GM21447 (cell line): ENCODE measurements at regions not wholly inside any gene's neighbourhood (a gene's known extent, or its start where the extent isn't known, plus 50 kb on each side); places are given as distances from the start of the nearest gene placed in this dataset.
"Not testable (repeated sequence)": the region's sequence is repeated elsewhere in the genome, so short reads cannot be mapped to it uniquely, and the experiment has no call there.

ENCODE experiments used
- ATAC-seq: cut with Tn5 transposase; IDR thresholded peaks from one replicate; pipeline ENCODE4 v1.9.1; 2021; ENCODE audit not compliant: unreplicated experiment

DNA sequence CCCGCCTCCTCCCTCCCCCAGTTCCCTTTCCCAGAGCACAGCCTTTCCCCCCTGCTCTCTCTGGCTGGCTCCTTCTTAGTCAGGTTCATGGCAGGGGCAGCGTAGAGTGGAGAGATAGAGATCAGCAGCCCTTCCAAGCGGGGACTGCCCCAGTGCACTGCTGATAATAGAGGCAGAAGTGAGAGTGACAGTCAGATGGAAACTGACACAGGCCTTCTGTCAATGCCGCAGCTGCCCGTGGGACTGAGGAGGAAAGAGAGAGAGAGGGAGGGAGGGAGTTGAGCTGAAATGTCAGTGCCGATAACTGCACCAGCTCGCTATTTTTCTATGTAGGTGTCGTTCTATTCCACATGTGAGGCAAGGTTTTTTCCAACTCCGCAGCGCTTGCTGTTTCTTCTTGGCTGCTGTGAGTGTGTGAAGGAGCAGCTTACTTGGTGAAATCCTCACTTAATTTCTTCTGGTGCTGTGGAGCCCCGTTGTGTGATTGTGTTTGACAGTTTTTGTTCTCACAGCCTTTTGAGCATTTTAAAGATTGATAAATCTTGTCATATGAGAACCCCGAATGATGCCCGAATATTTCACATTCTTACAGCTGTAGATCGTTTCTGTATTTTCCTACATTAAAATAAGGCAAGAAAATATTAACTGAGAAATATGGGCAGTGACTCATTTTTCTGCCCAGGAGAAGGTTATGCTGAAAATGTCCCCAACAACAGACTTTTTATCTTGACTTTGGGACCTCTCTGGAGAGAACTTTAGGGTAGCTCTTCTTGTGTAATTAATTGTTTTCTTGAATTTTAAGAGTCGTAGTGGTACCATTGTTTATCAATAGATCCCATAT lies 386.4 kb upstream of the MMS22L start:
- ATAC-seq = peak; percentile 100

DNA sequence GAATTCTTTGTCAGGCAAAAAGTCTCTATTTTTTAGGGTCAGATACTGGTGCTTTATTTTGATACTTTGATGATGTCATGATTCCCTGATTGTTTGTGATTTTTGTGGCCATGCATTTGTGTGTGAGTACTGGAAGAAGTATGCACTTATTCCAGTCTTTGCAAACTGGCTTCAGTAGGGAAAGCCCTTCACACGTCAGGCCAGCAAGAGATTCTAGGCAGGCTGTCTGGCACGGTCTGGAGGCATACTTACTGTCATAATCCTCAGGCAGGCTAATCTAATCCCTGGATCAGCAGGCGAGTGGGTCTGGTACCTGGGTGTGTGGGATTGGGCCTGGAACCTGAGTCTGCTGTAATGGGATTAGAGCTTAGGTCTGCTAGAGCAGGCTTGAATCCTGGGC lies 391.8 kb upstream of the MMS22L start:
- ATAC-seq = no peak

DNA sequence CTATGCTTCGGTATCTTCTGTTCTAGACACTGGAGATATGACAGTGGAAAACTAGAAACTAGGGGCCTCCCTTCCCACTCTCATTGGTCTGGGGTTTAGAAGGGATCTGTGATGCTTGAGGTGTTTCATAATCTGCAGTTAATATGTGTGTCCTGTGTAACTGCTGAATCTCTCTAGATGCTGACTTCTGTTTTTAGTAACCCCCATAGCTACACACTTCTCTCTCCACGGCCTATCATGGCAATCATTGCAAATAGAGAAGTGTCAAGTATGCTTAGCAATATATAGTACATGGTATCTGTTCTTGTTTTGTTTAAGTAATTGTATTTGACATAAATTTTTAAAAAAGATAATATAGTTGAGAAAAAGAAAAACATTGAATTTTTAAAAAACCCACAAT lies 394.6 kb upstream of the MMS22L start:
- ATAC-seq = no peak

DNA sequence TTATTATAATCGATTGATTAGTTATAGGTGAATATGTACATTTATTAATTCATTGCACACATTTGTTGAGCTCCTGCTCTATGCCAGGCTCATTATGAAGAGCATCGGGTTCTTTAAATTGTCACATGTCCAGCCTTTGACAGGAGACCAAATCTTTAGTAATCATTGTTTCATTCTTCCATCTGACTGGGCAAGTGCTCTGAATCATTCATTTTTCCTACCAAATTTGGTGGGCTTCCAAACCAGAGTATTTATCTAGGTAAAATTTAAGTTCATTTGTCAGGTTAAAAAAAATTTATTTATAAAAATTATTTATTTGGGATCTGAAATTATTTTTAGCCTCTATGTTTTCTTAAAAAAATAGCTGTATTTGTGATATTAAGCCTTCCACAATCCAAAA lies 404.9 kb upstream of the MMS22L start:
- no peak for ATAC-seq

DNA sequence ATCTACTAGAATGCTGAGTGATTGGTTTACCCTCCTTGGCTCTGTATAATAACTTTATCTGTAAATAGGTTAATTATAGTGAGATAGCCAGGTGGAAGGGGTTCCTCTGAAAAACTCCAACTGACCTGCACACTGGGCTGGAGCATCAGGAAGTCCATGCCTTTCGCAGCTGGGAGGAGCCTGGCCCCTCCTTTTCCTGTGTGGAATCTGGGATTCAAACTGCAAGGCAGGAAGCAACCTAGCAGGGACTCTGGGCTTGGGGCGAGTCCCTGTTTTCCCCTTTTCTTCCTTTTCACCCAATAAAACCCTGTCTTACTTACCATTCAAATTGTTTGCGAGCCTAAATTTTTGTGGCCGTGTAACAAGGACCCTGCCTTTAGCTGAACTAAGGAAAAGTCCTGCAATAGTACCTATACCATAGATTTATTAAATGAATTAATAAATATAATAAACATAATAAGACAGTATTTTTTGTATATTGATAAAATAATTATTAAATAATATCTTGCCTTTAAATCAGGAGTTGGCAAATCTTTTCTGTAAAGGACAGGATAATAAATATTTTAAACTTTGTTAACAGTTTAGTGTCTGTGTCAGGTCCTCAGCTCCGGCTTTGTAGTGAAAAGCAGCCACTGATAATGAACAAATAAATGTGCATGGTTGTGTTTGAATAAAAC lies 406.2 kb upstream of the MMS22L start:
- ATAC-seq = no peak

DNA sequence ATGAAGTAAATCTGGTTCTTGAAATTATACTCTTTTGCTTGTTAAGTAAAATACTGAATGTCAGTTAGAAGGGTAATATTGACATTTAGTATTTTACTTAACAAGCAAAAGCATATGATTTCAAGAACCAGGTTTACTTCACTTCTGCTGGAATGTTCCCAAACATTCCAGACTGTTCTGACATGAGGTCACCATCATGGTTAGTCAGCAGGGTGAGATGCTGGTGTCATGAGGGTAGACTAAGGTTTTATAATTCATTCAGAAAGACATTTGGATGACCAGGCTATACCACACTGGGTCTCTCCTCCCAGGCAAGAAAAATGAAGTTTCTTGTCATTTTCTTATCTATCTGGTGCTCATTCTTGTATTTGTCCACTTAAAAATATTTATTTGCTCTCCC lies 414.4 kb upstream of the MMS22L start:
- ATAC-seq = no peak

DNA sequence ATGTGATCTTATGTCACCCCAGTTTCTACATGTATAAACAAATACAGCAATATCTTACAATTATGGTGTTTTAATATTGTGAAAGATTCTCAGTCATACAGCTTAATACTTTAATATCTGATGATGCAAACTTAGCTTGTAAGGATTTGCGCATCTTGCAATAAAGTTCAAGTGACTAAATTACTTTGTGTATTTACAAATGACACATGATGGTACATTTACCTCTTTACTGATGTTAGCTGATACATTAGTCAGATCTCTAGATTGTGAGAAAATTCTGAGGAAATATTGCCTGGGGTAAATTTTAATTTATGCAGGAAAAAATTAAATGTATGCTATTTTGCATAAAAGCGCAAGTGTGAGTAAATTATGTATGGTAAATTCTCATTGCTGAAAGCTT lies 418.8 kb upstream of the MMS22L start:
- ATAC-seq = no peak

DNA sequence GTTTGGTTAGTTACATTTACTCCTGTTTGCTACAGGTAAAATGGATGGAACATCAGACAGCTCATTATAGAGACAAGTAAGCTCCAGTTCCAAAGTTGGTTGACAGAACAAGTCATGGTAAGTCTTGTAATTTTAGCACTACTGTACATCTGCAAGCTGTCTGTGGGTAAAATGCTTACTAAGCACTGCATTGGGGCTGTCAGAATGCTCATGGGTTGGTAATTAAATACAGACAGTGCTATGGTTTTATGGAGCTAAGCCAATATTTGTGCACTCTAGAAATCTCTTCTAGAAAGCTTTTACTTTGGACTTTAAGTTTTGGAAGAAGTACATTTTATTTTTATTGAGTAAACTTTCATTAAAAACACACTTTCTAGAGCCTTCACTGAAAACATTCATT lies 419.2 kb upstream of the MMS22L start:
- no peak for ATAC-seq

DNA sequence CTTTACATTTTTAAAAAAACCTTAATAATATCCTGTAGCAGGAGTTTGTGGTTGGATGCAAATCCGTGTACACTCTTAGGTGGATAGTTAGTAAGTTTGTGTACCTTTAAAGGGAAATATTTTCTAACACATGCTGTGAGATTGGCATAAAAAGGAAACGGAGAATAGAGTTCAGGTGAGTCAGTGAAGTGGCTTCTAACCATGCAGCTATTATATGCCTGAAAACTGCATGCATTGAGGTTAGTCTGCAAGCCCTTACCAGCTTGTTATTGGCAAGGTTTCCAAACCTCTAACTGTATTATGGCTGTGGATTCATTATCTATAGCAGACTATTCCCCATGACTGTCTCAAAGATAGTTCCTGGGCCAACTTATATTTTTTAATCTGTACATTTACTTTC lies 420.6 kb upstream of the MMS22L start:
- ATAC-seq = no peak

DNA sequence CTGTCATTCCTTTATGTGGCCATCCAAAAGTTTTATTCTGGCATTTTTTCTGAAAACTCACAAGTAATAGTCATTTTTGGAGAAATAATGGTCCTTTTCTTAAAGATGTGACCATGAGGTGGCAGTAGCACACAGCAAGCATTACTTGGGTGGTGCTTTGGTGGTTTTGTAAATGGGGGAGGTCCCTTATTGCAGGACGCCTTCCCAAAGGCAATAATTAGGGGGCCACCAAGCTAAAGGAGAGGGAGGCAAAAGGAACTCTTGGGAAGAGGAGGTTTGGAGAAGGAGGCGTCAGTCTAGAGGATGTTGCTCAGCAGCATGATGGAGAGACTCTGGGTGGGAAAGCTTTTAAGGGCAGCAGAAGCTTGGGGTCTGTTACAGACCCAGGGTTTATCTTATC lies 422.6 kb upstream of the MMS22L start:
- ATAC-seq = no peak

DNA sequence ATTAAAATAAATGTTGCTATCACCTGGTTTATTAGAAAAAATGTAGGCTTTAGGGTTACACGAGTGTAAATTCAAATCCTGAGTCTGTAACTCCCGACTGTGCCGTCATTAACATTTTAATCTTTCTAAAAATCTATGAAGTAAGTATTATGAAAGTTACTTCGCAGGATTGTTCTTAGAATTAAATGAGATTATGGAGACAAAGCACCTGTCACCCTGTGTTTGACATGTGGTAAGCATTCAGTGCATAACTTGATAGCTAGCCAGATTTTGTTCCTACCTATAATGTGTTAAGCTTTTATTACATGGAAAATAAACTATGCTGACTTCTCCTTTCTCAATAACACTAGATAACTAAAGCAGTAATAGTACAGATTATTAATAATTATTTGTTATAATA lies 429.7 kb upstream of the MMS22L start:
- ATAC-seq = no peak

DNA sequence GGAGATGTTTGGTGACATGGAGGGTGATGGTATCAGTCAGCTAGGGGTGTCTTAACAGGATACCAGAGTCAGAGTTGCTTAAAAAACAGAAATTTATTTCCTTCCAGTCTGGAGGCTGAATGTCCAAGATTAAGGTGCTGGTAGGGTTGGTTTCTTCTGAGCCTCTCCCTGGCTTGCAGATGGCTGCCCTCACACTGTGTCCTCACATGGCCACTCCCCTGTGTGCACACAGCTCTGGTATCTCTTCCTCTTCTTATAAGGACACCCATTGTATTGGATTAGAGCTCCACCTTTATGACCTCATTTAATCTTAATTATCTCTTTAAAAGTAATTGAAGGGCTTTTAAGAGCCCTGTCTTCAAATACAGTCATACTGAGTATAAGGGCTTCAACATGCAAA lies 431.8 kb upstream of the MMS22L start:
- no peak for ATAC-seq

DNA sequence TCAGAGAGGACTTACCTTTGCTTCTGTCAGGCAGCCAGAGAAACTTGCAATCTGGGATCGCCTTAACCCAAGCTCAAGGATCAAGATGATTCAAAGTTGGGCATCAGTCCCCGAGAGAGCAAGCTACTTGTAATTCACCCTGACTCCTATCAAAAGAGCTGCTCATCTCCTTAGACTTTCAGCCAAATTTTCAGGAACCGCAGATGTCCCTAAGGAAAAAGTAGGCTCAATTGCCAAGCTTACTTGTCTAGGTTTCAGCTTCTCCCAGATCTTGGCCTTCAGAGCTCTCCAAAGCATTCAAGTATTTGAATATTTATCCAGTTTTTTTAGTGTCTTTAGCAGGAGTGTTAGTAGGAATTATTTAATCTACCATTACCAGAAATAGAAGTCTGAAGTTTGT lies 434.1 kb upstream of the MMS22L start:
- no peak for ATAC-seq

DNA sequence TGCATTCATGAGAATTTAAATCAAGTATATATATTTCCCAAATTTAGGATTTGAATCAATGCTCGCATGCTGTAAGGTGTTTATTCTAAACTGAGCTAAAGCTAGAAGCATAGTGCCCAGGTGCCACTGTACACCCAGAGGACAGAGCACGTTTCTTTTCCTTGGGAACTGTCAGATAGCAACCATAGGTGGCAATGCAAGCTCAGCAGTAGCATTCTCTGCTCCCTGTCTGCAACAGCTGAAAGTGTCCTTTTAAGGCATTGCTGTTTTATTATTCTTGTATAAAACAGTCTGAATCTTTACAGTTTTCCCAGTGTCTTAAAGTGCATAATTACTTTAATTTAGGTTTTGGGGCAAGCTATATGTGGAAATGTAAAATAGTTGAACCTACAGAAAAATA lies 443.4 kb upstream of the MMS22L start:
- no peak for ATAC-seq

DNA sequence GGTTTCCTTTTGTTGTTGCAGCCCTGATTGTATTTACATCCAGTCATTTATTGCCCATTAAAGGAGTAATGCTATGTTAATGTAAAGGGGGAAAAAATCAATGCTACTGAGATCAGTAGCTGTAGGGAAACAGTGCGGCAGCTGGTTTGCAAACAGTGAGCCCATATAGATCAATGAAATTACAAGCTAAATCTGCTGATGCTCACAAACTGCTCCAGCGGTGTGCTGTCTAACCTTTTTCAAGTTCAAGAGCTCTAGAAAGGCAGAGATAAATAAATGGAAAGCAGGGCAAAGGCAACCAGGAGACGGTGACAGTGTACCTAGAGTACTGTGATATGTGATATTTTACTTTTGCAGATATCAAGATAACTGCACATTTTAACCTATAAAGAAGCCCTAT lies 449.0 kb upstream of the MMS22L start:
- ATAC-seq = no peak

DNA sequence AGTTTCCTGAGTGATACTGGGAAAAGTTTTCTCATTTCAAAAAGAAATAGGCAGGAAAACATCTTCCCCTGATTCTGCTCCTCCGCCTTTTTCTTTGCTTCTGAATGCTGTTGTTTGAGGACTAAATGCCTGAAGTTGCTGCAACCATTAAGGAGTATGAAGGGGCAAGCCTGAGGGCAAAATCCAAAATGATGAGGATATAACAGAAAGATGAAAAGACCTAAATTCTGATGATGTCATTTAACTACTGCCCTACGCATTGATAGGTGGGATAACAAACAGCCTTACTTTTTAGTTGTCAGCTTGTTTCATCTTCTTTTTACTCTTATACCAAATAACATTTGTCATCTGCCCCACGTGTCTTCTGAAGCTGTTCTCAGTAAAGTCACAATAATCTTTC lies 474.6 kb upstream of the MMS22L start:
- ATAC-seq = no peak

DNA sequence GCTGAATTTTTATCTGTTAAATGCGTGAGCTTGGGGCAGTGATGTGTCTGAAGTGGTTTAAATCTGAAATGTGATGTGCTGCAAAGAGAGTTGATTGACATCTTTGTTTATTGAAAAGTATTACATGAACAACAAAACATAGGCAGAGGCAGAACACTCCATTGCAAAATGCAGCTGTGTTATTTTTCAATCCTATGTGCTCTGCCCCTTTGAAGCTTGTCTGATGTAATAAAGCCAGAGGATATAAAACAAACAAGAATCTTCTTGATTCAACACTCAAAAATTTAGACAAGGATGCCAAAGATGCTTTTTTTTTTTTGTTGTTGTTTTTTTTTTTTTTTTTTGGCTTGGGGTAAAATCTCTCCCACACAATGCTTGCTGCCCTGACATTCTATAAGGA lies 482.4 kb upstream of the MMS22L start:
- ATAC-seq = no peak

DNA sequence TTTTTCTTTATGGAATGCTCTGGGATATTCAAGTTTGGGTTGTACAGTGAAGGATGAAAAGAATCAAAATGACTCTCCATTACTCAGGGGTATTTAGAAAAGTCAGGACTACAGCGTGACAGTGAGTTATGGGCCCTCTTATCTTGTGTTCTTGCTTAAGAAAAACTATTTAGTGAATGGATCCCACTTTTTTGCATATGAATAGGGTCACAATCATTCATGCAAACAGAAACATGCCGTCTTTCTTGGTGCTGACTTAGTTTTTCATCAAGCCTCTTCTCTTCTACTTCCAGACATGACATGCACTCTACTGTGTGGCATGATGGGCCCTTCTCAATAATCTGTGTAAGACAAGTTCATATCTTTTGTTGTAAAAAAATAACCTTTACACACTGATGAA lies 488.4 kb upstream of the MMS22L start:
- no peak for ATAC-seq

DNA sequence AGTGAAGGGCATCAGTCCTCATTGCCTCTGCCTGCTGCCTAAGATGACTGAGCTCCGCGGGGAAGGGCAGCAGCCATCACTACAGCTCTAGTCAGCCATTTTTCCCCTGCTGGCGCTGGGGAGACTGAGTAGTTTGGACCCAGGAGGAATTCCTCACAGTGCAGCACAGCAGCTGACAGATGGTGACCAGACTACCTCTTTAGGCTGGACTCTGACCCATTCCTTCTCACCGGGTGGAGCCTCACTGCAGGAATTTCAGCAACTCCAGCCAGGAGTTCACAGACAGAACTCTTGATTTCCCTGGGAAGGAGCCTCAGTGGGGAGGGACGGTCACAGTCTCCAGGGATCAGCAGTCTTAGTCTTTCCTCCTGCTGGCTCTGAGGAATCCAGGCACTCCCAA lies 492.0 kb upstream of the MMS22L start:
- no peak for ATAC-seq

DNA sequence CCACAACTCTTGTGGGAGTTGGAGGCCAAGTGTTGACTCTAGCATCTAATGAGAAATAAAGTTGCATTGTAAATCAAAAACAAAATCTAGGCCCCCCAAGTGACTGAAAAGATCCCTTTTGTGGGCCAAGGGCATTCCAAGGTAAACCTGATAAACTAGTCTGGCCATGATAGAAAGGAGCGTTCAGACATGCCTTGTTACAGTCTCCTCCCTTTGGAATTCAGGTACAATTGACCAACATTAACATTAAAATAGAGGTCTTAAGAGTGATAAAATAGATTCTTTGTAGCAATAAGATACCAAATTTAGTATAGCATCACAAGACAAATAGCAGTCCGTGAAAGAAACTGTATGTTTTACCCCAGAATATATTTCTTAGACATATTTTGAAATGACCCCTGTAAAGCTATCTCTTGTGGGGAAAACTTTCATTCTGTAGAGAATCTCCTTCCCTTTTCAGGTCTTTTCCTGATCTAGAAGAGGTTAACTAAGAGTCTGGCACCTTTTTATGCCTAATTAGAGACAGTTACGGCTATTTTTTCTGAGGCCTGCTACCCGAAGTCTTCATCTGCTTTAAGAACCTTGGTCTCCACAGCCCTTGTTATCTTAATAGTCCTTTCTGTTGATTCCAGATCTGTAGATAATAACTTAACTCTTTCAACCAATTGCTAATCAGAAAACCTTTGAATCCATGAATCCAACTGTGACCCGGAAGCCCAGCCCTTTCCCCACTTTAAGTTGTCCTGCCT lies 495.4 kb upstream of the MMS22L start:
- ATAC-seq = no peak

DNA sequence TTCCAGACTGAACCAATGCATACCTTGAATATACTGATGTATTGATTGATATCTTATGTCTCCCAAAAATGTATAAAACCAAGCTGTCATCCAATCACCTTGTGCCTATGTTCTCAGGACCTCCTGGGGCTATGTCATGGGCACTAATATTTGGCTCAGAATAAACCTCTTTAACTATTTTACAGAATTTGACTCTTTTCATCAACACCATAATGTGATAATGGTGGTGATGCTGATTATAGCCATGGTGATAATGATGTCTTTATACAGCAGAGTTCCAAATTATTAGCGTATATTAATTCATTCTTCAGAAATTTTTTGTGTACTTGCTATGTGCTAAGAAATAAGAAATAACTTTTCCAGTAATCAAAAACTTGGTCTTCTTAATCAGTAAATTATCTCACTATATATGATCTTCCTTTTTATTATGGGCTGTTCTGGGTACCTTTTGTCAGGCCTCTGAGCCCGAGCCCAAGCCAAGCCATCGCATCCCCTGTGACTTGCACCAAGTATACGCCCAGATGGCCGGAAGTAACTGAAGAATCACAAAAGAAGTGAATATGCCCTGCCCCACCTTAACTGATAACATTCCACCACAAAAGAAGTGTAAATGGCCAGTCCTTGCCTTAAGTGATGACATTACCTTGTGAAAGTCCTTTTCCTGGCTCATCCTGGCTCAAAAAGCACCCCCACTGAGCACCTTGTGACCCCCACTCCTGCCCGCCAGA lies 496.2 kb upstream of the MMS22L start:
- ATAC-seq = not testable (repeated sequence)
